Psoas muscle (tissue), 7 donors: ENCODE measurements at regions not wholly inside any gene's neighbourhood (a gene's known extent, or its start where the extent isn't known, plus 50 kb on each side); places are given as distances from the start of the nearest gene placed in this dataset.
A peak's percentile ranks its signal among the peaks of the same experiment; 100 is the strongest.

ENCODE experiments used
- ATAC-seq, 4 donors: fragments of 200-7000 bp; cut with Tn5 transposase; one replicate each; pipeline ENCODE4 v1.9.1; 2020; ENCODE audit warnings: moderate library complexity in 3 of 4, mild to moderate bottlenecking in 2 of 4
- DNase-seq, 2 donors: peaks; one replicate each; pipeline ENCODE4 v3.0.0-alpha.2; 2020
- H3K27ac ChIP-seq: fragments of 200-600 bp; one replicate; pipeline ENCODE4 v1.8.0; 2022
- H3K27me3 ChIP-seq, 3 donors: fragments of 200-600 bp in 1 of 3; one replicate each; pipeline versions ENCODE4 v1.6.1 to v1.8.0; 2013 to 2022; ENCODE audit warnings: low read length in 2 of 3, mild to moderate bottlenecking in 2 of 3, moderate library complexity in 1 of 3; ENCODE audit not compliant: insufficient read depth in 3 of 3
- H3K36me3 ChIP-seq, 2 donors: fragments of 200-600 bp in 1 of 2; one replicate each; pipeline versions ENCODE4 v1.6.1 to v1.8.0; 2013 to 2022; ENCODE audit warnings: low read depth in 1 of 2, mild to moderate bottlenecking in 1 of 2, moderate library complexity in 1 of 2; ENCODE audit not compliant: insufficient read depth in 1 of 2
- H3K4me1 ChIP-seq: fragments of 200-600 bp; one replicate; pipeline ENCODE4 v1.8.0; 2022
- H3K4me3 ChIP-seq: fragments of 200-600 bp; one replicate; pipeline ENCODE4 v1.8.0; 2022; ENCODE audit warnings: mild to moderate bottlenecking
- H3K9me3 ChIP-seq: fragments of 200-600 bp; one replicate; pipeline ENCODE4 v1.8.0; 2022
- CTCF ChIP-seq: fragments of 200-600 bp; IDR thresholded peaks from one replicate; pipeline ENCODE4 v1.8.0; 2022; ENCODE audit warnings: antibody characterized with exemption
- WGBS, 3 donors: extraction: QIAGEN DNeasy Blood & Tissue Kit; methylation state at CpG; one replicate each; pipeline versions ENCODE4 v1.1.6 to v1.1.7; 2013; 5-methylcytosine and 5-hydroxymethylcytosine counted together
- intact Hi-C, 2 donors: fragments of 100-400 bp; cut with DNase I; formaldehyde crosslinking; loops; one replicate each; pipeline versions ENCODE4 v1.11.0 to v1.14.2; 2022
- donor health status: healthy with polysubstance abuse.
- donor health status: DM: no; HTN: no; CAD: no; lungs with moderate emphysema.
- donor health status: Bipolar disorder and iron deficiency.
- donor health status: healthy.
- donor health status: DM: yes; HTN: yes; CAD: no.
- donor health status: DM: no; HTN: no; CAD: no.
- donor health status: DM: yes; HTN: yes; CAD: no.

GRCh38 chr6:797479-798077, 104.6 kb upstream of the EXOC2 start:
- Histone ChIP-seq H3K4me1 (no peaks in the 10 kb centered on the region), H3K4me3 (no peak overlapping the region), H3K27me3 (peaks cover 2 to 12% (median 3%) of the 10 kb centered on the region in 3 donors), H3K27ac (no peak overlapping the region), H3K9me3 (no peaks in the 10 kb centered on the region), H3K36me3 (no peaks in the 10 kb centered on the region)
- DNase-seq (no peak), ATAC-seq (peak; percentile 68 to 82 (median 73))
- peak; percentile 84 for TF ChIP-seq CTCF
- intact Hi-C loops = loop anchor here (5.0 kb wide), 3 partner anchors 205 to 600 kb away; no protein-coding TSS in a partner anchor
- 13 to 20% (median 15%) methylated on average over 5 of the region's 5 CpGs for WGBS, 3 donors

GRCh38 chr6:795046-795685, 102.2 kb upstream of the EXOC2 start:
- intact Hi-C loops = loop anchor here (5.0 kb wide), 3 partner anchors 203 to 602 kb away; no protein-coding TSS in a partner anchor
- Histone ChIP-seq H3K4me1 (no peaks in the 10 kb centered on the region), H3K36me3 (no peaks in the 10 kb centered on the region), H3K27ac (no peak overlapping the region), H3K4me3 (no peak overlapping the region), H3K27me3 (peaks cover 2 to 18% (median 3%) of the 10 kb centered on the region in 3 donors), H3K9me3 (no peaks in the 10 kb centered on the region)
- ATAC-seq = no peak
- no peak for DNase-seq
- WGBS, 3 donors = 10 to 16% (median 11%) methylated on average over 11 of the region's 11 CpGs
- no peak for TF ChIP-seq CTCF

- 73 to 81% (median 80%) methylated on average over 13 of the region's 13 CpGs for WGBS, 3 donors
- Histone ChIP-seq H3K4me1 (no peaks in the 10 kb centered on the region), H3K36me3 (no peaks in the 10 kb centered on the region), H3K27ac (no peak overlapping the region), H3K4me3 (no peak overlapping the region), H3K9me3 (no peaks in the 10 kb centered on the region), H3K27me3 (peaks cover 2 to 18% (median 3%) of the 10 kb centered on the region in 3 donors)
- DNase-seq = no peak
- no peak for TF ChIP-seq CTCF
- intact Hi-C loops = no loop called here
- ATAC-seq = no peak
Measured at GRCh38 chr6:793261-793660, 100.3 kb upstream of the EXOC2 start.

- H3K36me3 ChIP-seq = no peaks in the 10 kb centered on the region
- no peak overlapping the region for H3K4me3 ChIP-seq
- peaks cover 1 to 18% (median 2%) of the 10 kb centered on the region in 3 donors for H3K27me3 ChIP-seq
- 75 to 77% (median 76%) methylated on average over 11 of the region's 11 CpGs for WGBS, 3 donors
- no peaks in the 10 kb centered on the region for H3K9me3 ChIP-seq
- DNase-seq (no peak), ATAC-seq (no peak)
- TF ChIP-seq CTCF = no peak
- H3K4me1 ChIP-seq = no peaks in the 10 kb centered on the region
- H3K27ac ChIP-seq = no peak overlapping the region
- intact Hi-C loops = no loop called here
Measured at GRCh38 chr6:792662-793061, 99.7 kb upstream of the EXOC2 start.
